Activated CD8-positive, alpha-beta T cell treated with anti-CD3 and anti-CD28 coated beads for 36 hours (primary cell): ENCODE measurements at regions not wholly inside any gene's neighbourhood (a gene's known extent, or its start where the extent isn't known, plus 50 kb on each side); places are given as distances from the start of the nearest gene placed in this dataset.

Experiments used
- ATAC-seq: fragments of 200-7000 bp; cut with Tn5 transposase; one replicate; pipeline ENCODE4 v1.10.0; 2021; ENCODE audit warnings: mild to moderate bottlenecking, moderate library complexity
- CTCF ChIA-PET: fragments of 350-600 bp; sonication (Branson Sonifier 250); formaldehyde crosslinking; loops from one replicate; lab custom pipeline; 2021; ENCODE audit warnings: antibody characterized with exemption; lab: Charles Lee
- POLR2A ChIA-PET: fragments of 350-600 bp; sonication (Branson Sonifier 250); formaldehyde crosslinking; loops from one replicate; lab custom pipeline; 2021; ENCODE audit warnings: antibody characterized with exemption; lab: Charles Lee
- DNase-seq: peaks from one replicate; pipeline ENCODE4 v3.0.0-alpha.2; 2020
- H3K27ac Mint-ChIP-seq: one replicate; pipeline ENCODE4 v1.8.0; 2021; ENCODE audit warnings: mild to moderate bottlenecking, mixed read lengths
- H3K27me3 Mint-ChIP-seq: one replicate; pipeline ENCODE4 v1.8.0; 2021; ENCODE audit warnings: mixed read lengths
- H3K36me3 Mint-ChIP-seq: one replicate; pipeline ENCODE4 v1.8.0; 2021; ENCODE audit warnings: low read depth, mixed read lengths
- H3K4me1 Mint-ChIP-seq: one replicate; pipeline ENCODE4 v1.8.0; 2021; ENCODE audit warnings: low read depth, mixed read lengths
- H3K4me3 Mint-ChIP-seq: one replicate; pipeline ENCODE4 v1.8.0; 2021; ENCODE audit warnings: mild to moderate bottlenecking, moderate library complexity, mixed read lengths
- H3K9me3 Mint-ChIP-seq: one replicate; pipeline ENCODE4 v1.8.0; 2021; ENCODE audit warnings: mixed read lengths
- intact Hi-C: fragments of 100-400 bp; cut with micrococcal nuclease; formaldehyde crosslinking; loops from one replicate; pipeline ENCODE4 v1.10.0; 2022
- TF ChIP-seq, protein P1 (sequence below): fragments of 200-600 bp; IDR thresholded peaks from one replicate; pipeline ENCODE4 v1.8.0; 2022; ENCODE audit warnings: antibody characterized with exemption, mild to moderate bottlenecking

DNA sequence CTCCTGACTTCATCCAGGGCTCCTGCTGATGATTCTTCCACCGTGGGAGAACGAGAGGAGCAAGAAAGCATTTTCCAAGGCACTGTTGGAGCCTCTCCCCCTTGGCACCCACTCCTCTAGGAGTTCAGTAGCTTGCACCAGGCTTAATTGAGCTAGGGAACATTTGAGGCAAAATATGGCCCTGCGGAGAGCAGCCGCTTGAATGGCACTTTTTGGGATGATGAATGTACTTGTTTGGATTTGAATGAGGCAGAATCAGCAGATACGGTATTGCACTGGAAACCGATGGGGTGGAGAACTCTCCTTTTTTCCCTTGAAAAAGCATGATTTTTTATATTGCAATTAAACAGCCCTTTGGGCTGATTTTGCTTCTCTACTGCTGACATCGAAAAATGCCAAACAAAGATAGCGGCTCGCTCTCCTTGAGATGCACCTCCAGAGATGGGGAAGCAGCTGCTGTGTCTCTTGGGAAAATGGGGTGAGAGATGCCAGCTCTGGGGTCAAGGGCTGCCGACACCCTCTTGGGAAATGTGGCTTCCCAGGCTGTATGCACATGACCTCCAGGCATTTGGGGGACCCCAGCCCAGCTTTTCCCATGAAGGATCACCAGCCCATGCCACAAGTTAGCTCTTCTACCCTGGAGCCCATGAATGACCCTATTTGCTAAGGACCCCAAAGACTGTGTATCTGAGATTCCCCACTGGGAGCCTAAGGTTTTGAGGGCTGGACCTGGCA is 55.4 kb upstream of the LRP8 start:
- H3K36me3 Mint-ChIP-seq: no peaks in the 10 kb centered on the region
- ATAC-seq (no peak), DNase-seq (no peak)
- intact Hi-C loops: no loop called here
- no peak overlapping the region for H3K27ac Mint-ChIP-seq
- TF ChIP-seq, protein P1, sequence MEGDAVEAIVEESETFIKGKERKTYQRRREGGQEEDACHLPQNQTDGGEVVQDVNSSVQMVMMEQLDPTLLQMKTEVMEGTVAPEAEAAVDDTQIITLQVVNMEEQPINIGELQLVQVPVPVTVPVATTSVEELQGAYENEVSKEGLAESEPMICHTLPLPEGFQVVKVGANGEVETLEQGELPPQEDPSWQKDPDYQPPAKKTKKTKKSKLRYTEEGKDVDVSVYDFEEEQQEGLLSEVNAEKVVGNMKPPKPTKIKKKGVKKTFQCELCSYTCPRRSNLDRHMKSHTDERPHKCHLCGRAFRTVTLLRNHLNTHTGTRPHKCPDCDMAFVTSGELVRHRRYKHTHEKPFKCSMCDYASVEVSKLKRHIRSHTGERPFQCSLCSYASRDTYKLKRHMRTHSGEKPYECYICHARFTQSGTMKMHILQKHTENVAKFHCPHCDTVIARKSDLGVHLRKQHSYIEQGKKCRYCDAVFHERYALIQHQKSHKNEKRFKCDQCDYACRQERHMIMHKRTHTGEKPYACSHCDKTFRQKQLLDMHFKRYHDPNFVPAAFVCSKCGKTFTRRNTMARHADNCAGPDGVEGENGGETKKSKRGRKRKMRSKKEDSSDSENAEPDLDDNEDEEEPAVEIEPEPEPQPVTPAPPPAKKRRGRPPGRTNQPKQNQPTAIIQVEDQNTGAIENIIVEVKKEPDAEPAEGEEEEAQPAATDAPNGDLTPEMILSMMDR: no peak
- no peak overlapping the region for H3K4me3 Mint-ChIP-seq
- H3K4me1 Mint-ChIP-seq: no peaks in the 10 kb centered on the region
- ChIA-PET CTCF (no interaction called here), POLR2A (no interaction called here)
- no peaks in the 10 kb centered on the region for H3K27me3 Mint-ChIP-seq
- H3K9me3 Mint-ChIP-seq: peaks cover 2% of the 10 kb centered on the region

DNA sequence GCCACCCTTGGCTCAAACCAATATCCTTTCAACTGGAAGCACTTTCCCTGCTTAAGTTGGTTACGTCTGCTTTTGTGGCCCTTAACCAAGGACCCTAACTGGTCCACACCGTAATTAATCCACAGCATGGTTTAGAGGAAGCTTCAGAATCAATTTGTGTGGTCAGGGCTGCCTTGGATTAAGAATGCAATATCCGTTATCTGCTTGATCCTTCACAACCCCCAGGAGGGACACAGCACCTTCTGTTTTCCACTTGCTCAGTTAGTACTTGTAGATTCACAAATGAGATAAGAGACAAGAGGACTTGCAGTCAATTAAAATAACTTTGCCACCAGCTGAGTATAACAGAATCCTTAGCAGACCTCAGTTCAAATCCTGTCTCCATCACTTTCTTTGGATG is 56.9 kb upstream of the LRP8 start:
- H3K27me3 Mint-ChIP-seq: no peaks in the 10 kb centered on the region
- H3K4me1 Mint-ChIP-seq: no peaks in the 10 kb centered on the region
- POLR2A ChIA-PET: no interaction called here
- intact Hi-C loops: no loop called here
- ATAC-seq: no peak
- peaks cover 2% of the 10 kb centered on the region for H3K9me3 Mint-ChIP-seq
- no peak for DNase-seq
- no peak overlapping the region for H3K27ac Mint-ChIP-seq
- no peak overlapping the region for H3K4me3 Mint-ChIP-seq
- CTCF ChIA-PET: interaction anchor here (1.9 kb wide), 1 partner anchor 106 kb away, joined by 6 read pairs; no protein-coding TSS in a partner anchor
- H3K36me3 Mint-ChIP-seq: no peaks in the 10 kb centered on the region
- TF ChIP-seq, protein P1: no peak

DNA sequence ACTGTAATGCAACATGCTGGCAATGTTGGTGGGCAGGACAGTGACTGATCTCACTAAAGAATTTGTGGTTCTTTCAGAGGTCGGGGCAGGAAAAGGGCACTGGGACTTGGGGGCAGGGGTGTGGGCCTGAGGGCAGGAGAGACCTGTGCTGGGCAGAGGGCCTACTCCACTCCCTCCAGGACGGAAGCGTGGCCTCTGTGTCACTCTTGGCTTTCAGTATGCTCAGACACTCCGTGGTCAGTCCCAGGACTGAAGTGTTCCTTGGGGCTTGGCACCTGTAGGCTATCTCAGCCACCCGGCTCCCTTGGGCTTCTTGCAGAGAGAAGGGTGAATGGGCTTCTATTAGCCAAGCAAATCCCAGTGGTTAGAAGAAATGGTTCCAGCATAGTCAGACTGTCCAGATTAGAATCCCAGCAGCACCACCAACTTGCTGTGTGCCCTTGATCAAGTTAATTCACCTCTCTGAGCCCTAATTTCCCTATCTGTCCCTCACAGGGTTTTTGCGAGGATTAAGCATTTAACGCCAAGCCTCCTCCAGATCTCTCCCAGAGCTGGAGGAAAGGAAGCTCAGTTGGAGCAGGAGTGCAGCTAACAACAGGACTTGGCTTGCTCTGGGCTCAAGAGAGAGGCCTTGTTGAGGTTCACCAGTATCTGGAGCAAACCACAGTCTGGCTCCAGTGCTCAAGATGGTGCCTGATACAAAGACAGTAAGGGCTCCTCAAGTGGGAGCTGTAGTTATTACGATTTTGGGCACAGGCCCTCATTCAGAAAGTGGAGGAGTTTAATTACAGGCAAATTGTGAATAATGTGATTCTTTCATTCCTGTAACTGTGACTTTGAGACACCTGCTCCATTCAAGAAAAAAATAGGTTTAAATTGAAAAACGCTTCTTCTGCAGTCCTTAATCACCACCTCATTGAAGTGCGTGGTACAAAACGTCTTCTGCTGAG is 57.7 kb upstream of the LRP8 start:
- Mint-ChIP-seq H3K4me3 (no peak overlapping the region), H3K27ac (no peak overlapping the region), H3K4me1 (no peaks in the 10 kb centered on the region), H3K36me3 (no peaks in the 10 kb centered on the region), H3K9me3 (peaks cover 2% of the 10 kb centered on the region), H3K27me3 (no peaks in the 10 kb centered on the region)
- CTCF ChIA-PET: interaction anchor here (0.8 to 1.9 kb wide), 2 partner anchors 99 to 107 kb away, joined by 3 to 6 read pairs; no protein-coding TSS in a partner anchor
- ATAC-seq (no peak), DNase-seq (no peak)
- POLR2A ChIA-PET: no interaction called here
- TF ChIP-seq, protein P1: no peak
- intact Hi-C loops: no loop called here

DNA sequence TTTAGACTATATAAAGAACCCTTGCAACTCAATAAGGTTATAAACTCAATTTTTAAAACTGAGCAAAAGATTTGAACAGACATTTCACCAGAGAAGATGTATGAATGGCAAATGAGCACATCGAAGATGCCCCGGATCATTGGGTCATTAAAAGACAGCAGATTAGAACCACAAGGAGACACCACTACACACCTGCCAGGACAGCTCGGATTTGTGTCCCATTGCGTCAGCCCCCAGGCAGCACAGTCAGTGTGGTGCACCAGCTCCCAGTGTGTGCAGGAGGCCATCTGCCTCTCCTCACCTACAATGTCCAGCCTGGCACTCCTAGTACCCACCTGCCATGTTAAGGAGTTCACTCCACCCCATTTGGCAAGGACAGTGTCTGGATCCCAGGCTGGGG is 61.1 kb upstream of the LRP8 start:
- Mint-ChIP-seq H3K4me3 (no peak overlapping the region), H3K9me3 (peaks cover 2% of the 10 kb centered on the region), H3K4me1 (no peaks in the 10 kb centered on the region), H3K27me3 (no peaks in the 10 kb centered on the region), H3K36me3 (no peaks in the 10 kb centered on the region), H3K27ac (no peak overlapping the region)
- ChIA-PET POLR2A (interaction anchor here (1.3 kb wide), 1 partner anchor 62 kb away, joined by 4 read pairs; no protein-coding TSS in a partner anchor), CTCF (no interaction called here)
- ATAC-seq (no peak), DNase-seq (no peak)
- TF ChIP-seq, protein P1: no peak
- intact Hi-C loops: no loop called here
